HS-27A (cell line): ENCODE measurements at regions not wholly inside any gene's neighbourhood (a gene's known extent, or its start where the extent isn't known, plus 50 kb on each side); places are given as distances from the start of the nearest gene placed in this dataset.

ENCODE experiments used
- DNase-seq: peaks from one replicate; pipeline ENCODE4 v3.0.0-alpha.2; 2012; ENCODE audit warnings: low read depth, missing footprints

GRCh38 chr2:8285081-8285480, 396.8 kb upstream of the ID2 start:
- DNase-seq, result no peak

DNA sequence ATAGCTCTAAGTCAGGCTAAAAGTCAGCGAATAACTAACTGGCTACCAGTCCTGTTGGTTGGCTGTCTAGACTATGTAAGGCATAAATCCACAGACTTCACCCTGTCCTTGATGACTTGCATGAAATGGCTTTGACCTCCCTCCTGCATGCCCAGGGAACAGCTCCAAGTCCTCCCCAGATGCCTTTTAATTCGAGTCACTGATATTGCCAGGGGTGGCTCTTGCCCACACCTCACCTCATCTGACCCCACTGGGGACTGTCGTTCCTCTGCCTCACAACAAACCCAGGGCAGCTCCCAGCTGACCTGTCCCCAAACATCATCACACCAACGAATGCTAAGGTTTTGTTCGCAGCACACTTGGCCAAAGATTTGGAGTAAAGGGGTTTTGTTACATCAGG, 396.0 kb upstream of the ID2 start:
- no peak for DNase-seq

DNA sequence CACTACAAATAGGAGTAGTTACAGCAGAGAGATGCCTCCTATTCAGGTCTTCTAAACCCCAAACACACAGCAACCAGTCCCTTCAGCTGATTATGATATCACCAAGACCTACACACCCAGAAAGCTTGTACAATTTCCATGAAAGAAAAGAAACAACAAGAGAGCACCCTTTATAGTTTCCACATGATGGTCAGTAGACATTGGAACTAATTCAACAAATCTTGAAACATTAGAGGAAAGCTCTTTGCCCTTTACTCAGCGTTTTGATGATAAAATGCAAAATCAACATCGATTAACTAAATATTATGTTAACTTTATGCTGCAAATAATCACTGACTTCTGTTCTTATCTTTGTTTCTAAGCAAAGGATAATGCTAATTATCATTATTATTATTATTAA, 393.6 kb upstream of the ID2 start:
- DNase-seq, result no peak

DNA sequence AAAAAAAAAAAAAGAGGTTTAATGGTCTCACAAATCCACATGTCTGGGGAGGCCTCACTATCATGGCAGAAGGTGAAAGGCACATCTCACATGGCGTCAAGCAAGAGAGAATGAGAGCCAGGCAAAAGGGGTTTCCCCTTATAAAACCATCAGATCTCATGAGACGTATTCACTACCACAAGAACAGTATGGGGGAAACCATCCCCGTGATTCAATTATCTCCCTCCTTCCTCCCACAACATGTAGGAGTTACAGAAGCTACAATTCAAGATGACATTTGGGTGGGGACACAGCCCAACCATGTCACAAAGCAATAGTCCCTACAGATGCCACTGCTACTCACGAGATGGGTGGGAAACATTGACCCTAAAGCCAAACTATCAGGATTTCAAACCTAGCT, 392.7 kb upstream of the ID2 start:
- DNase-seq, result no peak

DNA sequence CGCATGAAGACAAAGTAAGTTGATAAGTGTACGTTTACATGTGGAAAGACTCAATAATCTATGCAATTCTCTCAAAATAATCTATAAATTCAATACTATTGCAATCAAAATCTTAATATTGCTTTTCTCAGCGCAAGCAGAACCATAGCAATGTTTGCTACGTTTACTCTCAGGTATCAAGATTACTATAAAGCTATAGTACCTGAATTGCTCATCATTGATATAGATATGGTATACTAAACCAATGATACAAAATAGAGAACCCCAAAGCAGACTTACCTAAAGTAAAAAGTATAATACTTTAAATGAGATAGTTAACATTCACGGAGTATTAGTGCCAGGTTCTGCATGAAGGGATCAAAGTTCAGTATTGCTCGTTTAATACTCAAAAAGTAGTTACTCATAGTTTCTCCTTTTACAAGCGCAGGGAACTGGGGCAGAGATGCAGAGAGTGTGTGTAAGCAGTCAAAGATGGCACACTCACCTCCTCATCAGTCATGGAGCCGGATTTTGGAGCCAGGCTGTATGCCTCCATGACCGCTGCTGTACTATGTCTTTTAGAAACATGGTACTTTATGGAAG, 391.0 kb upstream of the ID2 start:
- no peak for DNase-seq

GRCh38 chr2:8296306-8296705, 385.6 kb upstream of the ID2 start:
- no peak for DNase-seq

- DNase-seq, result no peak
These were observed 384.3 kb upstream of the ID2 start for GRCh38 chr2:8297376-8298231.

- DNase-seq, result no peak
These were observed 383.1 kb upstream of the ID2 start for GRCh38 chr2:8298783-8299182.

- no peak for DNase-seq
These were observed 381.6 kb upstream of the ID2 start for GRCh38 chr2:8300216-8300615.

- DNase-seq, result no peak
These were observed 381.0 kb upstream of the ID2 start for GRCh38 chr2:8300905-8301304.

DNA sequence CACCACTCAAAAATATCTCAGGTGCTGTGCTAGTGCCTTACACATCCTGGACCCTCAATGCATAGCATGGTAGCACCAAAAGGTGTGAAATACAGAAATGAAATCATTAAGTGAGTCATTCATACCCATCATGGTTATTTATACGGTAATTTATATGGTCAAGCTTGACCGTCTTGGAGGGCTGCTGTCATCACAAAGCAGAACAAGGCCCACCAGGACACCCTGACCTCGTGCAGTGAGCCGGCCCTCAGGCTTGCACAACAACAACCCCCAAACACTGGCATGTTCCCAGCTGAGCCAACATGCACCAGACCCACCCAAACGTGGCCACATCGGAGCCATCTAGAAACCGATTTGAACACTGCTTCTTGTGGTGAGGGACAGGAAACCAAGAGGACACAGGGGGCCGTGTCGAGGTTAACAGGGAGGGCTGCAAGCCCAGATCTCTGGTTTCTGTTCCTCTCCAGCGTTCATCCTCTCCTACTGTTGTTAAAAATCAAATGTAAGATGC, 378.5 kb upstream of the ID2 start:
- no peak for DNase-seq

DNA sequence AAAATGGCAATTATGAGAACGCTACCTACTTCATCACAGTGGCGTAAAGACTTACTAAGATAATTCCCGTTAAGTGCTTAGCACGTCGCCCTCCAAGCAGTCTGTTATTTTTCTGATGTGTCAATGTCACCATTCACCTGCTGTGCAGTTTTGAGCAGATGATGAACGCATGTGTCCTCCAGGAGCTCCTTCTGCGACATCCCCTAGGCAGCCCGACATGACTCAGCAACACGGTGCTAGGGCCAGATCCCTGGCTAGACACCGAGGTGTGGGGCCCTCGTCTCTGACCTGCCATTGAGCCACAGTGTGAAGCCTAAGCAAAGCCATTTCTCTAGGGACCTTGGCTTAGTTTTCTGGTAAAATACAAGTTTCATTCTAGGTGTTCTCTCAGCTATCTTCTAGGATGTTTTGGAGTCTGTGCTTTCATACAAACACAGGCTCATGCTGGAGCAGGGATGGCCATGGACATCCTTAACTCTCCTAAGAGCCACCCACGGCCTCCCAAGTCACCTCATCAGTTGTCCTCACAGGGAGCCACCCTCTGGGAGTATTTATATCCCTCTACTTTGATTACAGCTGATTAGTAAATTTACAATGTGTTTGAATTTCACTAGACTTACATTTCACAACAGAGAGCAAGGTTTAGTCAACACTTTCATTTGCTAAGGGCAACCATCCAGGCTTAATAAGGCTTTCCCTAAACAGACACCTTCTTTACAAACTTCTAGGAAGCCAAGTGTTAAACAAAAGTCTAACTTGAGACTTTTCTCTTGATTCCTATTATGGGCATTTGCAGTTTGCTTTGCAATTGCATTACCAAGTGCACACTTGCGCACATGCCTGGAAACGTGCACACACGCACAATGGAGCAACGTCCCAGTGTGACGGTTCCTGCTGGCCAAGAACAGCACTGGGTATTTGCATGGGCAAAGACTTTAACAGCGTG, 376.8 kb upstream of the ID2 start:
- no peak for DNase-seq

DNA sequence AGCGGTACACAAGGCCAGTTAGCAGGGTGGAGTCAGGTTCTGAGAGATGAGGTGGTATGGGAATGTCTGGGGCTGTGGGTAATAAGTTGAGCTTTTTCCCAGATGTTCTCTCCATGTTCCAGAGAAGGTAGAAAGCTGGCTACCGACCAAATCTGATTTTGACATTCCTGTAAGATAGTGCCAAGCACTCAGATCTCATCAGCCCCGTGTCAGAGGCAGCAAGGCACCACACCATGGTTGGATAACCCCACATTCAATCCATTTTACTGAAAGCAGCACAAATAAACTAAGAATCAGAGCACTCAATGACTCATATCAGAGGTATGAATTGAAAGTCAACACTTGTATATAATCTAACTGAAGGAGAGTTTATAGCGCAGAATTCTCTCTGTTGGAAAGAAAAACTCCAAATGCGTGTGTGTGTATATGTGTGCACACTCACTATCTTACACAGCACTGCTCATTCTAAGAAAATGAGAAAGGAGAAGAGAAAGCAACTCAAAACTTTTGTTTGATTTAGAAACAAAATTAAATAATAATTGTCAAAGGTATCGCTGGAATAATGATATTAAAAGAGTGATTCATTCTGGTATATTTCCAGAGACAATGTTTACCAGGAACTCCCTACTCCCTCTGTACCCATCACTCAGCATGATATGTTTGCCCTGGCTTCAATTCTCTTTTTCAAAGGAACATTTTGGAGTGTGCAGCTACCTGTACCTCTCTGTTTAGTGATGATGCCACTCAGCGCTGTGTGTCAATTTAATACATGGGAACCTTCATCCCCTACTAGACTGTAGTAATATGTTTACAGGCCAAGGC, 375.1 kb upstream of the ID2 start:
- DNase-seq, result peak; percentile 22

- no peak for DNase-seq
These were observed 374.2 kb upstream of the ID2 start for GRCh38 chr2:8307606-8308180.

GRCh38 chr2:8309131-8309530, 372.7 kb upstream of the ID2 start:
- no peak for DNase-seq

- DNase-seq, result no peak
These were observed 371.1 kb upstream of the ID2 start for GRCh38 chr2:8310557-8311455.

GRCh38 chr2:8312221-8312620, 369.6 kb upstream of the ID2 start:
- no peak for DNase-seq

- DNase-seq, result no peak
These were observed 368.7 kb upstream of the ID2 start for GRCh38 chr2:8312861-8313830.

- no peak for DNase-seq
These were observed 367.8 kb upstream of the ID2 start for GRCh38 chr2:8314063-8314462.
